DND-41 (cell line): ENCODE measurements at regions not wholly inside any gene's neighbourhood (a gene's known extent, or its start where the extent isn't known, plus 50 kb on each side); places are given as distances from the start of the nearest gene placed in this dataset.

Experiments used
- CTCF ChIP-seq: IDR thresholded peaks from 2 replicates; pipeline ENCODE4 v1.5.1; 2012; ENCODE audit warnings: borderline replicate concordance, low read length, moderate library complexity, mild to moderate bottlenecking; ENCODE audit not compliant: poor library complexity, severe bottlenecking; ENCODE audit errors: extremely low read depth
- EZH2 ChIP-seq: IDR thresholded peaks from 3 replicates; pipeline ENCODE4 v1.6.1; 2012; ENCODE audit warnings: borderline replicate concordance, low read depth, mild to moderate bottlenecking, moderate library complexity, low read length, inconsistent platforms; ENCODE audit not compliant: severe bottlenecking

- TF ChIP-seq EZH2 (no peak), CTCF (no peak)
Measured at GRCh38 chr6:105791583-105792318, 294.4 kb upstream of the PRDM1 start.
